ENCODE measurements at regions not wholly inside any gene's neighbourhood (a gene's known extent, or its start where the extent isn't known, plus 50 kb on each side); places are given as distances from the start of the nearest gene placed in this dataset.

GRCh38 chr2:16010951-16011620 is 70.7 kb downstream of the MYCN start:
- Histone ChIP-seq H3K27me3 (ENCODE audit: low read length) (no peaks in the 10 kb centered on the region), H3K27ac (ENCODE audit: low read depth, low read length) (no peak overlapping the region), H3K4me2 (ENCODE audit: low read depth, low read length, poor library complexity, severe bottlenecking) (no peak overlapping the region), H3K9me2 (replicated peaks; ENCODE audit: insufficient read depth, low read length) (no peaks in the 10 kb centered on the region), H4K20me1 (ENCODE audit: low read depth, low read length) (no peaks in the 10 kb centered on the region), H2AFZ (ENCODE audit: low read depth, low read length, severe bottlenecking) (no peak overlapping the region), H3K36me3 (ENCODE audit: low read length) (no peaks in the 10 kb centered on the region), H3K9me3 (ENCODE audit: insufficient read depth, low read length) (no peaks in the 10 kb centered on the region), H3K9ac (ENCODE audit: low read length) (no peak overlapping the region), H3F3A (ENCODE audit: insufficient read depth) (no peaks in the 10 kb centered on the region), H3K4me3 (ENCODE audit: insufficient read depth, low read length, poor library complexity, severe bottlenecking) (no peak overlapping the region), H3K79me2 (ENCODE audit: insufficient read depth, low read length) (no peaks in the 10 kb centered on the region)
- TF ChIP-seq CTCF (IDR thresholded peaks at IDR 0.05; ENCODE audit: insufficient read depth, low read length, poor library complexity, severe bottlenecking) = no peak
- no peak for TF ChIP-seq EZH2phosphoT487 (conservative IDR thresholded peaks at IDR 0.05; ENCODE audit: low read length)

- no peaks in the 10 kb centered on the region for H3K27me3 ChIP-seq (ENCODE audit: low read length)
- no peaks in the 10 kb centered on the region for H4K20me1 ChIP-seq (ENCODE audit: low read depth, low read length)
- H3K4me2 ChIP-seq (ENCODE audit: low read depth, low read length, poor library complexity, severe bottlenecking) = no peak overlapping the region
- H3F3A ChIP-seq (ENCODE audit: insufficient read depth) = no peaks in the 10 kb centered on the region
- no peaks in the 10 kb centered on the region for H3K9me2 ChIP-seq (replicated peaks; ENCODE audit: insufficient read depth, low read length)
- no peak overlapping the region for H3K4me3 ChIP-seq (ENCODE audit: insufficient read depth, low read length, poor library complexity, severe bottlenecking)
- no peak overlapping the region for H3K27ac ChIP-seq (ENCODE audit: low read depth, low read length)
- no peaks in the 10 kb centered on the region for H3K9me3 ChIP-seq (ENCODE audit: insufficient read depth, low read length)
- H2AFZ ChIP-seq (ENCODE audit: low read depth, low read length, severe bottlenecking) = no peak overlapping the region
- no peaks in the 10 kb centered on the region for H3K79me2 ChIP-seq (ENCODE audit: insufficient read depth, low read length)
- H3K36me3 ChIP-seq (ENCODE audit: low read length) = no peaks in the 10 kb centered on the region
- TF ChIP-seq EZH2phosphoT487 (conservative IDR thresholded peaks at IDR 0.05; ENCODE audit: low read length) (no peak), CTCF (IDR thresholded peaks at IDR 0.05; ENCODE audit: insufficient read depth, low read length, poor library complexity, severe bottlenecking) (no peak)
- no peak overlapping the region for H3K9ac ChIP-seq (ENCODE audit: low read length)
Measured at GRCh38 chr2:16010011-16010410, 69.7 kb downstream of the MYCN start.

- Histone ChIP-seq H3K27ac (ENCODE audit: low read depth, low read length) (no peak overlapping the region), H3K79me2 (ENCODE audit: insufficient read depth, low read length) (no peaks in the 10 kb centered on the region), H4K20me1 (ENCODE audit: low read depth, low read length) (no peaks in the 10 kb centered on the region), H2AFZ (ENCODE audit: low read depth, low read length, severe bottlenecking) (no peak overlapping the region), H3K9ac (ENCODE audit: low read length) (no peak overlapping the region), H3K36me3 (ENCODE audit: low read length) (no peaks in the 10 kb centered on the region), H3K27me3 (ENCODE audit: low read length) (no peaks in the 10 kb centered on the region), H3F3A (ENCODE audit: insufficient read depth) (no peaks in the 10 kb centered on the region), H3K4me2 (ENCODE audit: low read depth, low read length, poor library complexity, severe bottlenecking) (no peak overlapping the region), H3K4me3 (ENCODE audit: insufficient read depth, low read length, poor library complexity, severe bottlenecking) (no peak overlapping the region), H3K9me2 (replicated peaks; ENCODE audit: insufficient read depth, low read length) (no peaks in the 10 kb centered on the region), H3K9me3 (ENCODE audit: insufficient read depth, low read length) (no peaks in the 10 kb centered on the region)
- TF ChIP-seq CTCF (IDR thresholded peaks at IDR 0.05; ENCODE audit: insufficient read depth, low read length, poor library complexity, severe bottlenecking) (no peak), EZH2phosphoT487 (conservative IDR thresholded peaks at IDR 0.05; ENCODE audit: low read length) (no peak)
Measured at GRCh38 chr2:16009560-16009959, 69.2 kb downstream of the MYCN start.
